ENCODE measurements at regions not wholly inside any gene's neighbourhood (a gene's known extent, or its start where the extent isn't known, plus 50 kb on each side); places are given as distances from the start of the nearest gene placed in this dataset.

DNA sequence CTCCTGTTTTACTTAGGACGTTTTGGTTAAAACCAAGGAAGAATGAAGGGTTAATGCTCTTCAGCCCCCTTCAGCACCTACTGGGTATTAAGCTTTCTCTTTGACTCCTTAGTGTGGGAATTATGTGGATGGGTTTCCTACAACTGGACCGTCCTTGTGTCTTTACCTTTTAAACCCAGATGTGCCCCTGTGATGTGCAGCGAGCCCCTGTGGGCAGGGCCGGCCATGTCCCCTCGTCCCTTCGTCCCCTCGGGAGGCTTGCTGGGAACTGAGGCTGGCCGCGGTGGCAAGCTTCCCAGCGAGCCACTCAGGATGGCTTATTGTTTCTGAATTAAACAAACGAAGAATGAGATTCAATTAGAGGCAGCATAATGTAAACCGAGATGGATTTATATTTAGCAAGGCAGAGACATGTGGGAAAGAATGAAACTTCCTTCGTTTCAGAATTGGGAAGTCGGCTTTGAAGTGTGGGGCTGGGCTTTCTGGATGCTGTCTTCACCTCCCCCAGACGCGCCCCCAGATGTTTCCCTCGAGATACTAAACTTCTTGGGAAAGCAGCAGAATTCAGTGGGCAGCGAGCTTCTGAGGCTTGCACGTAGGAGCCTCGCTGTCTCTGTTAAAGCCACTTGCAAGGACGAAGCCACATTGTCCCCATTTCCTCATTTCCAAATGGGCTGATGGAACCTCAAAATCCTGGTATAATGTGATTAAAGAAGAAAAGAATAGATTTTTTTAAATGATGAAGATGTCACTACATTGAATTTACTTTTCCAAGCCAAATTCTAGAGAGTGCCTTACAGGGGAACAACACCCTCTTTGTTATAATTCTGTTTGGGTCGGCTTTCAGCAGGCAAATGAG lies 146.0 kb downstream of the VAPA start:
- H3K9me2 ChIP-seq (ENCODE audit: insufficient read depth, low read length), result no peaks in the 10 kb centered on the region
- H3K79me2 ChIP-seq (replicated peaks; ENCODE audit: insufficient read depth, low read length), result no peaks in the 10 kb centered on the region
- no peaks in the 10 kb centered on the region for H3F3A ChIP-seq (ENCODE audit: insufficient read depth, low read length, poor library complexity, severe bottlenecking)
- no peak overlapping the region for H3K4me3 ChIP-seq (ENCODE audit: low read length)
- H3K9ac ChIP-seq (ENCODE audit: low read length), result no peak overlapping the region
- H3K4me2 ChIP-seq (ENCODE audit: low read length), result no peak overlapping the region
- H3K27ac ChIP-seq (ENCODE audit: low read length), result no peak overlapping the region
- TF ChIP-seq EZH2 (IDR thresholded peaks at IDR 0.05; ENCODE audit: borderline replicate concordance, insufficient read depth, low read length, poor library complexity, severe bottlenecking) (no peak), MXI1 (conservative IDR thresholded peaks at IDR 0.05; ENCODE audit: poor library complexity, severe bottlenecking) (no peak), TAF1 (IDR thresholded peaks at IDR 0.05; ENCODE audit: low read depth) (no peak), POLR2AphosphoS5 (IDR thresholded peaks at IDR 0.05) (no peak), RAD21 (conservative IDR thresholded peaks at IDR 0.05) (no peak), SMC3 (conservative IDR thresholded peaks at IDR 0.05; ENCODE audit: poor library complexity) (no peak), EP300 (conservative IDR thresholded peaks at IDR 0.05; ENCODE audit: poor library complexity, severe bottlenecking) (no peak)
- TF ChIP-seq, protein P1, sequence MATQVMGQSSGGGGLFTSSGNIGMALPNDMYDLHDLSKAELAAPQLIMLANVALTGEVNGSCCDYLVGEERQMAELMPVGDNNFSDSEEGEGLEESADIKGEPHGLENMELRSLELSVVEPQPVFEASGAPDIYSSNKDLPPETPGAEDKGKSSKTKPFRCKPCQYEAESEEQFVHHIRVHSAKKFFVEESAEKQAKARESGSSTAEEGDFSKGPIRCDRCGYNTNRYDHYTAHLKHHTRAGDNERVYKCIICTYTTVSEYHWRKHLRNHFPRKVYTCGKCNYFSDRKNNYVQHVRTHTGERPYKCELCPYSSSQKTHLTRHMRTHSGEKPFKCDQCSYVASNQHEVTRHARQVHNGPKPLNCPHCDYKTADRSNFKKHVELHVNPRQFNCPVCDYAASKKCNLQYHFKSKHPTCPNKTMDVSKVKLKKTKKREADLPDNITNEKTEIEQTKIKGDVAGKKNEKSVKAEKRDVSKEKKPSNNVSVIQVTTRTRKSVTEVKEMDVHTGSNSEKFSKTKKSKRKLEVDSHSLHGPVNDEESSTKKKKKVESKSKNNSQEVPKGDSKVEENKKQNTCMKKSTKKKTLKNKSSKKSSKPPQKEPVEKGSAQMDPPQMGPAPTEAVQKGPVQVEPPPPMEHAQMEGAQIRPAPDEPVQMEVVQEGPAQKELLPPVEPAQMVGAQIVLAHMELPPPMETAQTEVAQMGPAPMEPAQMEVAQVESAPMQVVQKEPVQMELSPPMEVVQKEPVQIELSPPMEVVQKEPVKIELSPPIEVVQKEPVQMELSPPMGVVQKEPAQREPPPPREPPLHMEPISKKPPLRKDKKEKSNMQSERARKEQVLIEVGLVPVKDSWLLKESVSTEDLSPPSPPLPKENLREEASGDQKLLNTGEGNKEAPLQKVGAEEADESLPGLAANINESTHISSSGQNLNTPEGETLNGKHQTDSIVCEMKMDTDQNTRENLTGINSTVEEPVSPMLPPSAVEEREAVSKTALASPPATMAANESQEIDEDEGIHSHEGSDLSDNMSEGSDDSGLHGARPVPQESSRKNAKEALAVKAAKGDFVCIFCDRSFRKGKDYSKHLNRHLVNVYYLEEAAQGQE (IDR thresholded peaks at IDR 0.05; ENCODE audit: borderline replicate concordance), result no peak
- TF ChIP-seq, protein P2, sequence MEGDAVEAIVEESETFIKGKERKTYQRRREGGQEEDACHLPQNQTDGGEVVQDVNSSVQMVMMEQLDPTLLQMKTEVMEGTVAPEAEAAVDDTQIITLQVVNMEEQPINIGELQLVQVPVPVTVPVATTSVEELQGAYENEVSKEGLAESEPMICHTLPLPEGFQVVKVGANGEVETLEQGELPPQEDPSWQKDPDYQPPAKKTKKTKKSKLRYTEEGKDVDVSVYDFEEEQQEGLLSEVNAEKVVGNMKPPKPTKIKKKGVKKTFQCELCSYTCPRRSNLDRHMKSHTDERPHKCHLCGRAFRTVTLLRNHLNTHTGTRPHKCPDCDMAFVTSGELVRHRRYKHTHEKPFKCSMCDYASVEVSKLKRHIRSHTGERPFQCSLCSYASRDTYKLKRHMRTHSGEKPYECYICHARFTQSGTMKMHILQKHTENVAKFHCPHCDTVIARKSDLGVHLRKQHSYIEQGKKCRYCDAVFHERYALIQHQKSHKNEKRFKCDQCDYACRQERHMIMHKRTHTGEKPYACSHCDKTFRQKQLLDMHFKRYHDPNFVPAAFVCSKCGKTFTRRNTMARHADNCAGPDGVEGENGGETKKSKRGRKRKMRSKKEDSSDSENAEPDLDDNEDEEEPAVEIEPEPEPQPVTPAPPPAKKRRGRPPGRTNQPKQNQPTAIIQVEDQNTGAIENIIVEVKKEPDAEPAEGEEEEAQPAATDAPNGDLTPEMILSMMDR (IDR thresholded peaks at IDR 0.05; ENCODE audit: poor library complexity, severe bottlenecking), result no peak
- no peaks in the 10 kb centered on the region for H4K20me1 ChIP-seq (ENCODE audit: insufficient read depth)
- no peak overlapping the region for H2AFZ ChIP-seq (ENCODE audit: low read depth, low read length)
- H3K9me3 ChIP-seq (ENCODE audit: low read length), result no peaks in the 10 kb centered on the region
- H3K27me3 ChIP-seq (ENCODE audit: insufficient read depth, low read depth, low read length), result no peaks in the 10 kb centered on the region
- no peaks in the 10 kb centered on the region for H3K36me3 ChIP-seq (ENCODE audit: insufficient read depth, low read length)

DNA sequence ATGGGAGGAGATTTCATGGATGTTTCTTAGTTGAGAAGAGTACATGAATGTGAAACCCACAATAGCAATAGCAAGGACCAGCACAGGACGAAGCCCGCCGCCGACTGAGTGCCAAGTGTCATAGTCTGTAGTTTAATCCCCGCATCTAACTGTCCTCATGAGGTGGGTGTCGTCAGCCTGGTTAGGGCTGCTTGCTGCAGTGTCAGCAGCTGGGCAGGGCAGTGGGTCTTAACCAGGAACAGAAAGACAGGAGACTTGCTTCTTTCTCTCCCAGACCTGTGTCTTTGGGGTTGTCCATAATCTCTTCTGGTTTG lies 146.6 kb downstream of the VAPA start:
- no peaks in the 10 kb centered on the region for H3K9me3 ChIP-seq (ENCODE audit: low read length)
- no peaks in the 10 kb centered on the region for H4K20me1 ChIP-seq (ENCODE audit: insufficient read depth)
- H3K36me3 ChIP-seq (ENCODE audit: insufficient read depth, low read length), result no peaks in the 10 kb centered on the region
- no peak overlapping the region for H3K9ac ChIP-seq (ENCODE audit: low read length)
- TF ChIP-seq, protein P1 (IDR thresholded peaks at IDR 0.05; ENCODE audit: borderline replicate concordance), result no peak
- TF ChIP-seq SMC3 (conservative IDR thresholded peaks at IDR 0.05; ENCODE audit: poor library complexity) (no peak), TAF1 (IDR thresholded peaks at IDR 0.05; ENCODE audit: low read depth) (no peak), EP300 (conservative IDR thresholded peaks at IDR 0.05; ENCODE audit: poor library complexity, severe bottlenecking) (no peak), POLR2AphosphoS5 (IDR thresholded peaks at IDR 0.05) (no peak)
- TF ChIP-seq, protein P2 (IDR thresholded peaks at IDR 0.05; ENCODE audit: poor library complexity, severe bottlenecking), result no peak
- H3K4me3 ChIP-seq (ENCODE audit: low read length), result no peak overlapping the region
- H3K4me2 ChIP-seq (ENCODE audit: low read length), result no peak overlapping the region
- no peaks in the 10 kb centered on the region for H3K27me3 ChIP-seq (ENCODE audit: insufficient read depth, low read depth, low read length)
- no peak overlapping the region for H3K27ac ChIP-seq (ENCODE audit: low read length)
- no peak overlapping the region for H2AFZ ChIP-seq (ENCODE audit: low read depth, low read length)
- H3F3A ChIP-seq (ENCODE audit: insufficient read depth, low read length, poor library complexity, severe bottlenecking), result no peaks in the 10 kb centered on the region
- H3K79me2 ChIP-seq (replicated peaks; ENCODE audit: insufficient read depth, low read length), result no peaks in the 10 kb centered on the region
- no peaks in the 10 kb centered on the region for H3K9me2 ChIP-seq (ENCODE audit: insufficient read depth, low read length)
